Activated CD8-positive, alpha-beta T cell treated with anti-CD3 and anti-CD28 coated beads for 36 hours (primary cell): ENCODE measurements at regions not wholly inside any gene's neighbourhood (a gene's known extent, or its start where the extent isn't known, plus 50 kb on each side); places are given as distances from the start of the nearest gene placed in this dataset.

ENCODE experiments used
- ATAC-seq: fragments of 200-7000 bp; cut with Tn5 transposase; one replicate; pipeline ENCODE4 v1.10.0; 2021; ENCODE audit warnings: mild to moderate bottlenecking, moderate library complexity
- CTCF ChIA-PET: fragments of 350-600 bp; sonication (Branson Sonifier 250); formaldehyde crosslinking; loops from one replicate; lab custom pipeline; 2021; ENCODE audit warnings: antibody characterized with exemption; lab: Charles Lee
- POLR2A ChIA-PET: fragments of 350-600 bp; sonication (Branson Sonifier 250); formaldehyde crosslinking; loops from one replicate; lab custom pipeline; 2021; ENCODE audit warnings: antibody characterized with exemption; lab: Charles Lee
- DNase-seq: peaks from one replicate; pipeline ENCODE4 v3.0.0-alpha.2; 2020
- H3K27ac Mint-ChIP-seq: one replicate; pipeline ENCODE4 v1.8.0; 2021; ENCODE audit warnings: mild to moderate bottlenecking, mixed read lengths
- H3K27me3 Mint-ChIP-seq: one replicate; pipeline ENCODE4 v1.8.0; 2021; ENCODE audit warnings: mixed read lengths
- H3K36me3 Mint-ChIP-seq: one replicate; pipeline ENCODE4 v1.8.0; 2021; ENCODE audit warnings: low read depth, mixed read lengths
- H3K4me1 Mint-ChIP-seq: one replicate; pipeline ENCODE4 v1.8.0; 2021; ENCODE audit warnings: low read depth, mixed read lengths
- H3K4me3 Mint-ChIP-seq: one replicate; pipeline ENCODE4 v1.8.0; 2021; ENCODE audit warnings: mild to moderate bottlenecking, moderate library complexity, mixed read lengths
- H3K9me3 Mint-ChIP-seq: one replicate; pipeline ENCODE4 v1.8.0; 2021; ENCODE audit warnings: mixed read lengths
- CTCF ChIP-seq: fragments of 200-600 bp; IDR thresholded peaks from one replicate; pipeline ENCODE4 v1.8.0; 2022; ENCODE audit warnings: antibody characterized with exemption, mild to moderate bottlenecking
- intact Hi-C: fragments of 100-400 bp; cut with micrococcal nuclease; formaldehyde crosslinking; loops from one replicate; pipeline ENCODE4 v1.10.0; 2022

GRCh38 chr4:163665521-163666331 is 171.2 kb downstream of the TMA16 start:
- no peaks in the 10 kb centered on the region for H3K9me3 Mint-ChIP-seq
- ATAC-seq (no peak), DNase-seq (no peak)
- peaks cover 13% of the 10 kb centered on the region for H3K4me1 Mint-ChIP-seq
- POLR2A ChIA-PET: interaction anchor here (0.7 kb wide), 1 partner anchor 171 kb away, joined by 3 read pairs; the partner anchor contains the start of gene TMA16
- no peaks in the 10 kb centered on the region for H3K27me3 Mint-ChIP-seq
- CTCF ChIA-PET: interaction anchor here (1.1 to 2.3 kb wide), 3 partner anchors 22 to 116 kb away, joined by 4 to 5 read pairs (median 4); no protein-coding TSS in a partner anchor
- H3K36me3 Mint-ChIP-seq: no peaks in the 10 kb centered on the region
- no peak overlapping the region for H3K4me3 Mint-ChIP-seq
- H3K27ac Mint-ChIP-seq: no peak overlapping the region
- TF ChIP-seq CTCF: no peak
- intact Hi-C loops: no loop called here

GRCh38 chr4:163666332-163666873 is 171.9 kb downstream of the TMA16 start:
- ChIA-PET CTCF (interaction anchor here (0.7 to 2.9 kb wide), 4 partner anchors 21 to 123 kb away, joined by 3 to 22 read pairs (median 4); no protein-coding TSS in a partner anchor), POLR2A (interaction anchor here (0.7 kb wide), 1 partner anchor 172 kb away, joined by 3 read pairs; the partner anchor contains the start of gene TMA16)
- H3K36me3 Mint-ChIP-seq: no peaks in the 10 kb centered on the region
- DNase-seq (no peak), ATAC-seq (no peak)
- no peak overlapping the region for H3K27ac Mint-ChIP-seq
- no peaks in the 10 kb centered on the region for H3K9me3 Mint-ChIP-seq
- no peak for TF ChIP-seq CTCF
- H3K4me1 Mint-ChIP-seq: peaks cover 20% of the 10 kb centered on the region
- no peaks in the 10 kb centered on the region for H3K27me3 Mint-ChIP-seq
- no peak overlapping the region for H3K4me3 Mint-ChIP-seq
- intact Hi-C loops: no loop called here

GRCh38 chr4:163672751-163673150 is 178.3 kb downstream of the TMA16 start:
- Mint-ChIP-seq H3K36me3 (no peaks in the 10 kb centered on the region), H3K4me1 (peaks cover 8% of the 10 kb centered on the region), H3K27me3 (peaks cover 3% of the 10 kb centered on the region), H3K9me3 (no peaks in the 10 kb centered on the region), H3K4me3 (no peak overlapping the region), H3K27ac (no peak overlapping the region)
- CTCF ChIA-PET: interaction anchor here (1.0 to 21.5 kb wide), 2 partner anchors 8 to 120 kb away, joined by 6 to 250 read pairs; no protein-coding TSS in a partner anchor
- peak; percentile 16 for TF ChIP-seq CTCF
- intact Hi-C loops: no loop called here
- POLR2A ChIA-PET: interaction anchor here (0.6 kb wide), 1 partner anchor 838 kb away, joined by 3 read pairs; no protein-coding TSS in a partner anchor
- ATAC-seq (no peak), DNase-seq (no peak)

GRCh38 chr4:163673848-163674697 is 179.6 kb downstream of the TMA16 start:
- intact Hi-C loops: no loop called here
- Mint-ChIP-seq H3K4me3 (no peak overlapping the region), H3K4me1 (peaks cover 8% of the 10 kb centered on the region), H3K27ac (no peak overlapping the region), H3K36me3 (no peaks in the 10 kb centered on the region), H3K27me3 (peaks cover 3% of the 10 kb centered on the region), H3K9me3 (no peaks in the 10 kb centered on the region)
- DNase-seq (no peak), ATAC-seq (no peak)
- POLR2A ChIA-PET: no interaction called here
- CTCF ChIA-PET: interaction anchor here (0.6 to 21.5 kb wide), 4 partner anchors 8 to 121 kb away, joined by 3 to 250 read pairs (median 3); no protein-coding TSS in a partner anchor
- TF ChIP-seq CTCF: no peak
